IMR-90 (cell line): ENCODE measurements at regions not wholly inside any gene's neighbourhood (a gene's known extent, or its start where the extent isn't known, plus 50 kb on each side); places are given as distances from the start of the nearest gene placed in this dataset.

Source experiments
- ATAC-seq: fragments of 200-7000 bp; cut with Tn5 transposase; 2 replicates; pipeline ENCODE4 v1.9.1; 2020; ENCODE audit warnings: low read depth, mild to moderate bottlenecking, moderate library complexity
- BruUV-seq: library from RNA; stranded (reverse); fragments of 400-500 nt; replicated peaks from 2 replicates; lab custom pipeline; 2021; lab: Mats Ljungman, UMichigan
- CTCF ChIA-PET: fragments of 300-600 bp; formaldehyde crosslinking; extraction: SDS; loops from one replicate; lab custom pipeline; 2021; ENCODE audit warnings: antibody characterized with exemption; lab: Yijun Ruan, JAX
- POLR2A ChIA-PET: fragments of 300-600 bp; sonication (Branson Sonifier 250); formaldehyde crosslinking; loops from one replicate; lab custom pipeline; 2022; ENCODE audit warnings: antibody characterized with exemption; ENCODE audit not compliant: unreplicated experiment; lab: Charles Lee
- DNase-seq: peaks from one replicate; pipeline ENCODE4 v3.0.0; 2013
- H2AFZ ChIP-seq: replicated peaks from 2 replicates; pipeline ENCODE3; 2013; ENCODE audit warnings: low read length, mild to moderate bottlenecking; ENCODE audit not compliant: poor library complexity
- H2AK5ac ChIP-seq: 2 replicates; pipeline ENCODE4 v1.6.1; 2013; ENCODE audit warnings: low read depth, low read length, inconsistent platforms
- H2AK9ac ChIP-seq: replicated peaks from 2 replicates; pipeline ENCODE3; 2013; ENCODE audit warnings: mild to moderate bottlenecking, low read depth, low read length, moderate library complexity; ENCODE audit not compliant: poor library complexity
- H2BK120ac ChIP-seq: 2 replicates; pipeline ENCODE4 v1.6.1; 2013; ENCODE audit warnings: low read depth, low read length, inconsistent platforms
- H2BK15ac ChIP-seq: 3 replicates; pipeline ENCODE4 v1.6.1; 2013; ENCODE audit warnings: low read depth, low read length, inconsistent platforms
- H2BK20ac ChIP-seq: 2 replicates; pipeline ENCODE4 v1.6.1; 2013; ENCODE audit warnings: low read depth, mild to moderate bottlenecking, inconsistent platforms, low read length, moderate library complexity
- H2BK5ac ChIP-seq: 2 replicates; pipeline ENCODE4 v1.6.1; 2013; ENCODE audit warnings: mild to moderate bottlenecking, low read depth, low read length, inconsistent platforms; ENCODE audit not compliant: poor library complexity, severe bottlenecking
- H3K14ac ChIP-seq: replicated peaks from 2 replicates; pipeline ENCODE4 v1.6.1; 2013; ENCODE audit warnings: low read depth, low read length, inconsistent platforms
- H3K18ac ChIP-seq: 2 replicates; pipeline ENCODE4 v1.6.1; 2013; ENCODE audit warnings: low read depth, low read length, control low read depth
- H3K23ac ChIP-seq: 2 replicates; pipeline ENCODE4 v1.6.1; 2013; ENCODE audit warnings: low read depth, low read length, inconsistent platforms
- H3K27ac ChIP-seq: 2 replicates; pipeline ENCODE4 v1.5.1; 2013; ENCODE audit warnings: mild to moderate bottlenecking, control low read depth, low read length; ENCODE audit not compliant: insufficient read depth
- H3K27me3 ChIP-seq: 2 replicates; pipeline ENCODE4 v1.6.1; 2013; ENCODE audit warnings: low read length; ENCODE audit not compliant: control insufficient read depth, insufficient read depth
- H3K36me3 ChIP-seq: 2 replicates; pipeline ENCODE4 v1.6.1; 2013; ENCODE audit warnings: low read length, mixed read lengths; ENCODE audit not compliant: control insufficient read depth, insufficient read depth
- H3K4ac ChIP-seq: 2 replicates; pipeline ENCODE4 v1.6.1; 2013; ENCODE audit warnings: low read depth, low read length, inconsistent platforms
- H3K4me1 ChIP-seq: 2 replicates; pipeline ENCODE4 v1.6.1; 2013; ENCODE audit warnings: low read length, mixed read lengths; ENCODE audit not compliant: control insufficient read depth, insufficient read depth
- H3K4me2 ChIP-seq: 2 replicates; pipeline ENCODE4 v1.6.1; 2013; ENCODE audit warnings: low read depth, mild to moderate bottlenecking, control low read depth, low read length, moderate library complexity
- H3K4me3 ChIP-seq: 2 replicates; pipeline ENCODE4 v1.5.1; 2013; ENCODE audit warnings: low read depth, mild to moderate bottlenecking, control low read depth, low read length, moderate library complexity; ENCODE audit not compliant: insufficient read depth
- H3K56ac ChIP-seq: 2 replicates; pipeline ENCODE4 v1.6.1; 2013; ENCODE audit warnings: low read length, inconsistent platforms; ENCODE audit not compliant: insufficient read depth; ENCODE audit errors: extremely low read depth
- H3K79me1 ChIP-seq, 2 experiments: 2 replicates each; pipeline ENCODE4 v1.6.1; 2013; ENCODE audit warnings: low read length in 2 of 2, inconsistent platforms in 1 of 2, low read depth in 1 of 2
- H3K9ac ChIP-seq: 2 replicates; pipeline ENCODE4 v1.6.1; 2013; ENCODE audit warnings: low read depth, low read length, control low read depth
- H3K9me1 ChIP-seq: 2 replicates; pipeline ENCODE4 v1.6.1; 2013; ENCODE audit warnings: low read length, inconsistent platforms; ENCODE audit not compliant: insufficient read depth
- H3K9me3 ChIP-seq: 2 replicates; pipeline ENCODE4 v1.6.1; 2013; ENCODE audit warnings: low read length; ENCODE audit not compliant: control insufficient read depth, insufficient read depth
- H4K20me1 ChIP-seq: 2 replicates; pipeline ENCODE4 v1.6.1; 2013; ENCODE audit warnings: low read length, inconsistent platforms; ENCODE audit not compliant: insufficient read depth
- H4K5ac ChIP-seq: 2 replicates; pipeline ENCODE4 v1.6.1; 2013; ENCODE audit warnings: mild to moderate bottlenecking, low read depth, low read length, control low read depth
- H4K8ac ChIP-seq, 2 experiments: 2 replicates each; pipeline ENCODE4 v1.6.1; 2013; ENCODE audit warnings: low read depth in 2 of 2, low read length in 2 of 2, control low read depth in 1 of 2, inconsistent platforms in 1 of 2
- H4K91ac ChIP-seq: 2 replicates; pipeline ENCODE4 v1.6.1; 2013; ENCODE audit warnings: low read depth, low read length, inconsistent platforms; ENCODE audit not compliant: insufficient read depth
- CTCF ChIP-seq: conservative IDR thresholded peaks from 2 replicates; pipeline ENCODE4 v1.5.1; 2012; ENCODE audit warnings: mild to moderate bottlenecking, low read depth, low read length, improper control_type of control experiment
- ELK1 ChIP-seq: fragments of 150-350 bp; IDR thresholded peaks from 2 replicates; pipeline ENCODE4 v1.6.1; 2016; ENCODE audit warnings: low read depth, mild to moderate bottlenecking, low read length, moderate library complexity, borderline replicate concordance
- FOS ChIP-seq: fragments of 150-350 bp; IDR thresholded peaks from 2 replicates; pipeline ENCODE4 v1.6.1; 2016; ENCODE audit warnings: low read depth, low read length
- MAFK ChIP-seq: IDR thresholded peaks from 2 replicates; pipeline ENCODE4 v1.6.1; 2012; ENCODE audit warnings: low read depth, low read length, improper control_type of control experiment
- NFE2L2 ChIP-seq: fragments of 150-350 bp; IDR thresholded peaks from 2 replicates; pipeline ENCODE4 v1.6.1; 2016; ENCODE audit warnings: low read depth, mild to moderate bottlenecking, low read length
- RAD21 ChIP-seq: IDR thresholded peaks from 2 replicates; pipeline ENCODE4 v1.6.1; 2012; ENCODE audit warnings: low read length, improper control_type of control experiment
- RCOR1 ChIP-seq: IDR thresholded peaks from 2 replicates; pipeline ENCODE4 v1.6.1; 2012; ENCODE audit warnings: mild to moderate bottlenecking, low read length, improper control_type of control experiment; ENCODE audit not compliant: insufficient replicate concordance
- USF2 ChIP-seq: fragments of 150-350 bp; IDR thresholded peaks from 2 replicates; pipeline ENCODE4 v1.6.1; 2017; ENCODE audit warnings: mild to moderate bottlenecking, antibody characterized with exemption, low read length, low read depth
- WGBS, 2 experiments: methylation state at CpG; one replicate each; pipeline versions ENCODE4 v1.1.5 to v1.1.7; 2013; ENCODE audit warnings: missing lambda C conversion rate in 2 of 2; ENCODE audit not compliant: insufficient read length in 1 of 2; ENCODE audit errors: extremely low coverage in 2 of 2; 5-methylcytosine and 5-hydroxymethylcytosine counted together
- dilution Hi-C: fragments of 300-500 bp; cut with HindIII; formaldehyde crosslinking; loops from one replicate; pipeline ENCODE4 v1.14.3; 2018; ENCODE audit warnings: low sequenced_read_pairs; ENCODE audit not compliant: unreplicated experiment
- in situ Hi-C: fragments of 300-500 bp; cut with MboI; formaldehyde crosslinking; loops from 3 replicates; pipeline ENCODE4 v1.14.3; 2019; ENCODE audit warnings: low sequenced_read_pairs, inconsistent platforms, mixed read lengths
- intact Hi-C: fragments of 100-400 bp; cut with micrococcal nuclease; formaldehyde crosslinking; loops from 2 replicates; pipeline ENCODE4 v1.10.0; 2022

GRCh38 chr2:30022444-30023071 is 101.2 kb upstream of the ALK start:
- H3K36me3 ChIP-seq: no peaks in the 10 kb centered on the region
- H3K4me3 ChIP-seq: no peak overlapping the region
- no peaks in the 10 kb centered on the region for H3K9me1 ChIP-seq
- H2AK9ac ChIP-seq: no peak overlapping the region
- no peak overlapping the region for H3K27ac ChIP-seq
- TF ChIP-seq RCOR1 (no peak), NFE2L2 (no peak), FOS (no peak), RAD21 (no peak), ELK1 (no peak), MAFK (no peak), USF2 (no peak), CTCF (no peak)
- H3K9me3 ChIP-seq: no peaks in the 10 kb centered on the region
- H3K79me1 ChIP-seq: no peaks in the 10 kb centered on the region
- intact Hi-C loops (no loop called here), dilution Hi-C loops (no loop called here), in situ Hi-C loops (no loop called here)
- H3K27me3 ChIP-seq: peaks cover 2% of the 10 kb centered on the region; the same call in 1 of the 2 replicates
- no peak overlapping the region for H2BK120ac ChIP-seq
- no peak overlapping the region for H3K14ac ChIP-seq
- no peak overlapping the region for H3K23ac ChIP-seq
- H3K4ac ChIP-seq: no peak overlapping the region
- no peak overlapping the region for H2AFZ ChIP-seq
- no peak overlapping the region for H2BK15ac ChIP-seq
- H3K4me1 ChIP-seq: no peaks in the 10 kb centered on the region
- no peak overlapping the region for H2BK20ac ChIP-seq
- 0% methylated on average over 1 of the region's 4 CpGs; no CpG with 5 or more reads in 1 of the 2 experiments for WGBS, 2 experiments
- H4K91ac ChIP-seq: no peak overlapping the region
- no peak overlapping the region for H2AK5ac ChIP-seq
- H4K8ac ChIP-seq: no peak overlapping the region
- no peak for ATAC-seq
- H4K20me1 ChIP-seq: no peaks in the 10 kb centered on the region
- H3K9ac ChIP-seq: no peak overlapping the region
- H3K4me2 ChIP-seq: no peak overlapping the region
- H3K56ac ChIP-seq: no peak overlapping the region
- ChIA-PET CTCF (no interaction called here), POLR2A (no interaction called here)
- BruUV-seq: no TSS peak
- DNase-seq: no peak
- H4K5ac ChIP-seq: no peak overlapping the region
- no peak overlapping the region for H2BK5ac ChIP-seq
- H3K18ac ChIP-seq: no peak overlapping the region
